Inferior parietal cortex (tissue), 1 donor: ENCODE measurements at regions not wholly inside any gene's neighbourhood (a gene's known extent, or its start where the extent isn't known, plus 50 kb on each side); places are given as distances from the start of the nearest gene placed in this dataset.
A peak's percentile ranks its signal among the peaks of the same experiment; 100 is the strongest.

Experiments used
- DNase-seq: peaks from one replicate; pipeline ENCODE4 v3.0.0-alpha.2; 2016; ENCODE audit errors: extremely low spot score

GRCh38 chr10:118175148-118175547, 128.4 kb upstream of the RAB11FIP2 start:
- DNase-seq = no peak

- DNase-seq = no peak
These were observed 126.6 kb upstream of the RAB11FIP2 start for GRCh38 chr10:118173296-118173695.

- DNase-seq = no peak
These were observed 125.1 kb upstream of the RAB11FIP2 start for GRCh38 chr10:118171861-118172260.

GRCh38 chr10:118167056-118167700, 120.4 kb upstream of the RAB11FIP2 start:
- no peak for DNase-seq

GRCh38 chr10:118163217-118163616, 116.5 kb upstream of the RAB11FIP2 start:
- DNase-seq = no peak

- no peak for DNase-seq
These were observed 114.9 kb upstream of the RAB11FIP2 start for GRCh38 chr10:118161461-118162246.

- DNase-seq = no peak
These were observed 106.5 kb upstream of the RAB11FIP2 start for GRCh38 chr10:118153287-118153686.

GRCh38 chr10:118151461-118151860, 104.7 kb upstream of the RAB11FIP2 start:
- DNase-seq = no peak

GRCh38 chr10:118148247-118148646, 101.5 kb upstream of the RAB11FIP2 start:
- no peak for DNase-seq

GRCh38 chr10:118145256-118145655, 98.5 kb upstream of the RAB11FIP2 start:
- no peak for DNase-seq

- DNase-seq = no peak
These were observed 94.7 kb upstream of the RAB11FIP2 start for GRCh38 chr10:118141471-118141870.

- DNase-seq = no peak
These were observed 92.6 kb upstream of the RAB11FIP2 start for GRCh38 chr10:118139321-118139720.

- no peak for DNase-seq
These were observed 81.9 kb upstream of the RAB11FIP2 start for GRCh38 chr10:118128675-118129074.

GRCh38 chr10:118118716-118119115, 72.0 kb upstream of the RAB11FIP2 start:
- no peak for DNase-seq

GRCh38 chr10:118116715-118117449, 70.1 kb upstream of the RAB11FIP2 start:
- no peak for DNase-seq

- no peak for DNase-seq
These were observed 69.6 kb upstream of the RAB11FIP2 start for GRCh38 chr10:118116362-118116714.

GRCh38 chr10:118115701-118116100, 69.0 kb upstream of the RAB11FIP2 start:
- DNase-seq = no peak

GRCh38 chr10:118114992-118115391, 68.3 kb upstream of the RAB11FIP2 start:
- DNase-seq = no peak

GRCh38 chr10:118112543-118113125, 65.9 kb upstream of the RAB11FIP2 start:
- no peak for DNase-seq

GRCh38 chr10:118110750-118111149, 64.0 kb upstream of the RAB11FIP2 start:
- DNase-seq = no peak

GRCh38 chr10:118108194-118109026, 61.7 kb upstream of the RAB11FIP2 start:
- DNase-seq = peak; percentile 7
